Non-pigmented ciliary epithelial cell (primary cell): ENCODE measurements at regions not wholly inside any gene's neighbourhood (a gene's known extent, or its start where the extent isn't known, plus 50 kb on each side); places are given as distances from the start of the nearest gene placed in this dataset.
"Not testable (repeated sequence)": the region's sequence is repeated elsewhere in the genome, so short reads cannot be mapped to it uniquely, and the experiment has no call there.

Experiments
- DNase-seq: peaks from one replicate; pipeline ENCODE4 v3.0.0-alpha.2; 2010; ENCODE audit warnings: low read depth

DNA sequence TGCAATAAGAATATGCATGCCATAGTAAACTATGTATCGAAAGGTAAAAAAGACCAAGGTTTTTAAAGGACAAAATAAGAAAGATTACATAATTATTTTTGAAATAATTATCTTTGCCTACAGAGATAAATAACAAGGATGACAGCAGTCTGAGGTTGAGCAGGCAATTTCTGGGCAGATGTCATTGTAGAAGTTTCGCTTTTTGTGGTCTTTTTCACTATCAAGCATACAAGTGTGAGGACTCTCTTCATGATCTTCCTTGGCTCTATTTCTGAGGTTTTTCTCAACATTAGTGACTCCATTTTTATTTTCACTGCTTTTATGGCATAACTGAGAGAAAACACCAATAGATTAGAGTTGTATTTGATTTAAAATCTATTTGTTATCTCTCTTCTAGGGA is 1337.9 kb upstream of the EPHA6 start:
- DNase-seq, result no peak

DNA sequence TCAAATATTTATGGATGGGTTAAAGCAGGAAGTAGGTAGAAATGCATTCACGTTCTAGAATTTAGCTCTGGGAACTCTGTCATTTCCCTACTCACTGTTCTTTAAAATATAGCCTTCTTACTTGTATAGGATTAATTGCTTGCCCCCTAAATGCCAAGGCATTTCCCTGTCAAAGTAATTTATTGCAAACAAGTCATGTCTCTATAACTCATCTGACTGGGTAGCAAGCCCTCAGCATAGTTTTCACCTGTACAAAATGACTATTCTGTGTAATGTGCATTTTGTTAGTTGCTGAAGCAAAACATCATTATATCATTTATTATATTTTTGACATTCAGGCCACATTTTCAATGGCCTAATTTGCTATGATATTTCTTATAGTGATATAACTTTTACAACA is 1308.2 kb upstream of the EPHA6 start:
- DNase-seq, result no peak

DNA sequence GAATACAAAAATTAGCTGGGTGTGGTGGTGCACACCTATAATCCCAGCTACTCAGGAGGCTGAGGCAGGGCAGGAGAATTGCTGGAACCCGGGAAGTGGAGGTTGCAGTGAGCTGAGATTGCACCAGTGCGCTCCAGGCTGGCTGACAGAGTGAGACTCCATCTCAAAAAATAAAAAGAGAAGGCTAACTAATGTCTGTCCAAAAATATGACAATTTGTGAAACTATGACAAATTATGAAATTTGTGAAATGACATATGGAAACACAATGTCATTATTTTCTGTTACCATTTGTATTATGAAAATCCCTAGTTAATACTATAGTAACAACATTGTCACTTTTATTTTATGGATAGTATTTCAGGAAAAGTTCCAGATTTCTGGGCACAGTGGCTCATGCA is 1306.3 kb upstream of the EPHA6 start:
- DNase-seq, result no peak

DNA sequence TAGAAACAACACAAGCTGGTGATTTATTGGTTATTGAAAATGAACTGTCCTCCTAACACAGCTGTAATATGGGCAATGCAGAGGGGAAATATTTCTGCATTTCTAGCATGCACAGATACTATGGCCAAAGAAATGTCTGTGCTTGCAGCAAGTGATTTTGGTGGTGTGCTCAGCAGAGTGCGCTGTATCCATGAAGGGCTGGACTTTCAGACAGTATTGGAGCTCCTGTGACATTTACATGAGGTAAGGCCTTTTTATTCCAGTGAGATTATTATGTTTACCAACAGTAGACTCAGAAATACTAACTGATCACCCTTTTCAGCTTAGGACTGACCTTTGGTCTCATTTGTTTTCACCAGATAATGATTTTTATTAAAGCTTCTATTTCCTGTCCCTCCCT is 1302.6 kb upstream of the EPHA6 start:
- DNase-seq, result no peak

DNA sequence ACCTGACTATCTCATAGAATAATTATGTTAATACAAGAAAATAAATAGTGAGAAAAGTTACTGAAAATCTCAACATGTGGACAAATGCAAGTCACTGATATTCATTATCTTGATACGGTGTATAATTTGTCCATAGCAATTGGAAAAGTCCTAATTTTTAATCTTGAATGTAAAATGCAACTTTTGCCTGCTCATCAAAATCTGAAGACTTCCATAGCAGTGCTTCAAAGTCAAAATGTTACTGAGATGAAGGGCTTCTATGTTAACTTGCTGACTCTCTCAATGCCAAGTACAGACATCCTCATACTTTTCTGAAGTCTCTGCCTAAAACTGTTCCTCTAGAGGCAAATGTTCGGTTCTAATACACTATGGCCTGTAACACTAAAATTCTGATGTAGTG is 1300.1 kb upstream of the EPHA6 start:
- DNase-seq, result no peak

DNA sequence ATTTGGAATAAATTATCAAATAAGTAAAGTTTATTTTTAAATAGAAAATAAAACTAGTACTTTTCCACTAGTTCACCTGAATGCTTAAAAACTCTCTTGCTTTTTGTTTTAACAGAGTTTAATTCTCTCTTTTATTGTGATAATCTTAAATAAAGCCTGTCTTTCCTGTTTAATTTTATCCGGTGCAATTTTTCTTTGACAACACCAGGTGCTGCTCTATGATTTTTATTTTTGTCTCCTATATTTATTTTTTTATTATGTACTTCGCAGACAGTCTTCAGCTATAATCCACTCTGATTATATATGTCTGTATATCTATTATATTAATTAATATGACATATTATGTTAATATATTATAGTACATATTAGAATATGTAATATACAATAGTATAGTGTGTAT is 1293.0 kb upstream of the EPHA6 start:
- no peak for DNase-seq

DNA sequence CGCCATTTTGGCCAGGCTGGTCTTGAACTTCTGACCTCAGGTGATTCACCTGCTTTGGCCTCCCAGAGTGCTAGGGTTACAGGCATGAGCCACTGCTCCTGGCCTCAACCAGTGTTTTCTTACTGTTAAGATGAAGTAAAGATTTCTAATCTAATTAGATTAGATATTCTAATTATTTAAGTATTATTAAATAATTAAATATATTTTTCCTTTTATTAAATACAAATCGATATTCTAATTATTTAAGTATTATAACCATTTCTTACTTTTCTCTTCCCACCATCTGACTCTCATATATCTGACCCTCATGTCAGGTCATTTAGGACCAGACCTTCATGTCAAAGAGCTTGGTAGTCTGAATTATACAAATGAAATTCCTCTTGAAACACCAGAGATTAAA is 1291.9 kb upstream of the EPHA6 start:
- DNase-seq, result no peak

DNA sequence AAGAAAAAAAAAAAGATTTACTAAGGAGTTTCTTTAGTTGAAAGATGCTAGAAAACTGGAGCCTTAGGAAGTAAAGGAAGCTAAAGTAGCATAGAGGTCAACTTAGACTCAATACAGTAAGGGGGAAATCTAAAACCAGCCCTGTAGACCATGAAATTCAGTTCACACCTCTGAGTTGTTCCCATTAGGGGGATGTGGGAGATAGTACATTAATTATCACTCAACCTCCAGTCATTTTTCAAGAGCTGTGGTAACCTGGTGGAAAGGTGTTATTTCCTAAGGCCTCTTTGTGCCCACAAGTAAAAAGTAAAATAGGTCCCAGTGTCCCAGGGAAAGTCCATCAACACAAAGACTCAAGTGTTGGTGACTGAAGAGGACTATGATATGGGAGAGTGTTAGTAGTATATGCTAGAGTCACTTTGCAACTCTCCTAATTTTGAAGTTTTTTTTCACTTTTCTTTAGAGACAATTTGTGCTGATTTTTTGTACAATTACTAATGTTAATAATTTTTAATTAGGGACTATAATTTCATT is 1274.4 kb upstream of the EPHA6 start:
- DNase-seq, result no peak

DNA sequence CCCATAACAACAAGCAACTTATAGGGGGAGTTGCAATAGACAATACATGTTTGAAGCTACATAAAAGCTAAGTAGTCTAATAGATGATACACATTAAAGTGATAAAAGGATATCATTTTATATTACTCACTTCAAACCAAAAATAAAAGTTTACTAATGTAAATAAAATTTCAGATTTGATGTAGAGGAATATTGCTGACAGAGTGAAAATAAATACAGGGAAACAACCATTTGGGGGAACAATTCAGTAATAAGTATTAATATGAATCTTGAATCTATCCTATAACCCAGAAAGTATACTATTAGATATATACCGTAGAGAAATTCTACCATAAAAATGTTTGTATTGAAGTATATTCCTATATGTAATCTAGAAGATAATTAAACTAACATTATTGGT is 1248.9 kb upstream of the EPHA6 start:
- no peak for DNase-seq

DNA sequence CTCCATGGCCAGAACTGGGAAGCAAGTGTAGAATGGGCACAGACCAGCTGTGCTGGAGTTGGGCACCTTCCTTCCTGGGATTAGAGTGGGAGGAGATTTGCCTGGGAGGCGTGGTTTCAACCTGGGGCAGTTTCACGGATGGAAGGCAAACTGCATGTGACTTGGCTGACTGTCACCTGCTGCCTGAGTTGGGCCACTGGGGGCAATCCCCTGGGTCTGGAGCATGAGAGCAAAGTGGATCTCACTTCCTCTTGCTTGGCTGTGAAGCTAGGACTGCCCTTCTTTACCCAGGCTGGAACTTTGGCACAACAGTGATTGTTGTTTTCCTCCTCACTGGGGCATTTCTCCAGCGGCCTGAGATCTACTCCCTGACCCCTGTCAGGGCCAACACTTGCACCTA is 1247.0 kb upstream of the EPHA6 start:
- no peak for DNase-seq

DNA sequence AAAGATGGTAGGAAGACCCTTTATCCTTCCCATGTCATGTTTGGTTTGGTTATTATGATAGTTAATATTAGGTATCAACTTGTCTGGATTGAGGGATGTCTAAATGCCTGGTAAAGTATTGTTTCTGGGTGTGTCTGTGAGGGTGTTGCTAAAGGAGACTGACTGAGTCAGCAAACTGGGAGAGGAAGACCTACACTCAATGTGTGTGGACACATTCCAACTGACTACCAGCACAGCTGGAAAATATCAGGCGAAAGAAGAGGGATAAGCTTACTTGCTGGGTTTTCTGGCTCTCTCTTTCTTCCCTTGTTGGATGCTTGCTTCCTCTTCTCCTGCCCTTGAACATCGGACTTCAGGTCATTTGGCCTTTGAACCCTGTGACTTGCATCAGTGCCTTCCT is 1227.6 kb upstream of the EPHA6 start:
- no peak for DNase-seq

DNA sequence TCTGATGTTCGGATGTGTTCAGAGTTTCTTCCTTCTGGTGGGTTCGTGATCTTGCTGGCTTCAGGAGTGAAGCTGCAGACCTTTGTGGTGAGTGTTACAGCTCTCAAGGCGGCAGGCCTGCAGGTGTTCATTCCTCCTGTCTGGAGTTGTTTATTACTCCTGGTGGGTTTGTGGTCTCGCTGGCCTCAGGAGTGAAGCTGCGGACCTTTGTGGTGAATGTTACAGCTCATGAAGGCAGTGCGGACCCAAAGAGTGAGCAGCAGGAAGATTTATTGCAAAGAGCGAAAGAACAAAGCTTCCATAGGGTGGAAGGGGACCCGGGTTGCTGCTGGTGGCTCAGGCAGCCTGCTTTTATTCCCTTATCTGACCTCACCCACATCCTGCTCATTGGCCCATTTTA is 1226.8 kb upstream of the EPHA6 start:
- DNase-seq, result not testable (repeated sequence)

DNA sequence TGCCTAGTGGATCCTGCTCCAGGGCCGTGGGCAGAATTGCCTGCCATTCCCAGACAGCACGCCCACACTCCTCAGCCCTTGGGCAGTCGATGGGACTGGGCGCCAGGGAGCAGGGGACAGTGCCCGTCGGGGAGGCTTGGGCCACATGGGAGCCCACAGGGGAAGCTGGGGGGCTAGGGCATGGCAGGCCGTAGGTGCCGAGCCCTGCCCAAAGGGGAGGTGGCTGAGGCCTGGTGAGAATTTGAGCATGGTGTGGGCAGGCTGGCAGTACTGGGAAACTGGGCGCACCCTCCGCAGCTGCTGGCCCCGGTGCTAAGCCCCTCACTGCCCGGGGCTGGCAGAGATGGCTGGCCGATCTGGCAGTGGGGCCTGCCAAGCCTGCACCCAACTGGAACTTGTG is 1225.9 kb upstream of the EPHA6 start:
- DNase-seq, result no peak

DNA sequence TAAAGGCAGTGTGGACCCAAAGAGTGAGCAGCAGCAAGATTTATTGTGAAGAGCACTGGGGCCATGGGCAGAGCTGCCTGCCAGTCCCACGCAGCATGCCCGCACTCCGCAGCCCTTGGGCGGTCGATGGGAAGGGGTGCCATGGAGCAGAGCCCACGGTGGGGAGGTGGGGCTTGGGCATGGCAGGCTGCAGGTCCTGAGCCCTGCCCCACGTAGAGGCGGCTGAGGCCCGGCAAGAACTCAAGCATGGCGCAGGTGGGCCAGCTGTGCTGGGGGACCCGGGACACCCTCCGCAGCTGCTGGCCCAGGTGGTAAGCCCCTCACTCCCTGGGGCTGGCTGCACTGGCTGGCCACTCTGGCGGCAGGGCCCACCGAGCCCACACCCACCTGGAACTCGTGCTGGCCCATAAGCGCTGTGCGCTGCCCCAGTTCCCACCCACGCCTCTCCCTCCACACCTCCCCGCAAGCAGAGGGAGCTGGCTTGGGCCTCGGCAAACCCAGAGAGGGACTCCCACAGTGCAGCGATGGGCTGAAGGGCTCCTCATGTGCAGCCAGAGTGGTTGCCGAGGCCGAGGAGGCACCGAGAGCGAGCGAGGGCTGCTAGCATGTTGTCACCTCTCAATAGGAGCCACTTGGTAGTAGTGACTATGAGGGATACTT is 1218.8 kb upstream of the EPHA6 start:
- DNase-seq, result no peak

DNA sequence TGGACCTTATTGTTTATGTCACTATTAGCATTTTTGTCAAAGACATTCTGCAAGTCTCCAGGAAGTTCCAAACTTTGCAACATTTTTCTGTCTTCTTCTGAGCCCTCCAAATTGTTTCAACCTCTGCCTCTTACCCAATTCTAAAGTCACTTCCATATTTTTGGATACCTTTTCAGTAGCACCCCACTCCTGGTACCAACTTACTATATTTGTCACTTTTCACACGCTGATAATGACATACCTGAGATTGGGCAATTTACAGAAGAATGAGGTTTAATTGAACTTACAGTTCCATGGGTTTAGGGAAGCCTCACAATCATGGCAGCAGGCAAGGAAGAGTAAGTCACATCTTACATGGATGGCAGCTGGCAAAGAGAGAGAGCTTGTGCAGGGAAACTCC is 1206.5 kb upstream of the EPHA6 start:
- DNase-seq, result no peak

DNA sequence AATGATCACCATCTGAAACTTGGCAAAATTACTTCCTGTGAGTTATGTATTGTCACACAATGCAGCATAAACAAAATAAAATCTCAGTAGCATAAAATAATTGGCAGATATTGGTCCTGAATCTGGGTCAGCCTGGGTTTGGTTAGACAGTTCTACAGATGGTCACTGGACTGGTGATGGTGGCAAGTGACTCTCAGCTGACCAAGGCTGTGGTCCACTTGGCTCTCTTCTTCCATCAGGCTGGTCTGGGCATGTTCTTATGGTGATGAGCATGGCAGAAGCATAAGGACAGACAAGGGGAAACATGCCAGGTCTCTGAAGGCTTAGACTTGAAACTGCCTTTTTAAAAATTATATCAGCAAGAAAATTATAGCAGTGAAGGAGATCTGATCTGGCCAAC is 1205.0 kb upstream of the EPHA6 start:
- DNase-seq, result no peak

DNA sequence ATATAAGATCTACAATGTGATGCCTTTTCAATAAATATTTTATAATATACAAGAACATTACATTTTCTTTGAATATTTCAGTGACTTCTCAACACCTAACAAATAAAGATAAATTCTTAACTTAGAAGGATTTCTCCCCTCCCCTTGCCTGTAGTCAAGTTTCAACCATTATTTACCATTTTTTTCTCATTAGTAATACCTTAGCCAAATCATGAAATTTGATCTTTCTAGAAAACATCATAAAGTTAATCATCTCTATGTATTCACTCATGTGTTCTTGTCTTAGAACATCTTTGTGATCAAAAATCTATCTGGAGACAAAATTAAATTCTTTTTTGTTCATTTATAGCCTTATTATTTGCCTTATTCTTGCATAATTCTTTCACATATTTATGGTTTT is 1201.8 kb upstream of the EPHA6 start:
- DNase-seq, result no peak

DNA sequence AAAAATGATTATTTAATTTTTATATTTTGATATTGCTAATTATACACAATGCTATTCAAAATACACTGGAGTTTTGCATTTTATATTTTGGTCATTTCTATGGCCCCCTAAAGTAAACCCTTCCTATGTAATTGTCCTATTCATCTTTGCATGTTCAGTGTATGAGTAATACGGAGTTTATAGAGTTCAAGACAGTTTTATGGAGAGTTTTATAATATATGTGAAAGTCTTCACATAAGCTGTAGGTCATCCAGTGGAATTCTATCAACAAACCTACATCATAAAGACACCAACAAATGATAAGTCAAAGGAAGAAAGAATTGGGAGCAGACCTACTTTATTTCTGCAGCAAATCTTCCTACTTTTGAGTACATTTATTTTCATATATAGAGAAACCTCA is 1200.4 kb upstream of the EPHA6 start:
- DNase-seq, result no peak

DNA sequence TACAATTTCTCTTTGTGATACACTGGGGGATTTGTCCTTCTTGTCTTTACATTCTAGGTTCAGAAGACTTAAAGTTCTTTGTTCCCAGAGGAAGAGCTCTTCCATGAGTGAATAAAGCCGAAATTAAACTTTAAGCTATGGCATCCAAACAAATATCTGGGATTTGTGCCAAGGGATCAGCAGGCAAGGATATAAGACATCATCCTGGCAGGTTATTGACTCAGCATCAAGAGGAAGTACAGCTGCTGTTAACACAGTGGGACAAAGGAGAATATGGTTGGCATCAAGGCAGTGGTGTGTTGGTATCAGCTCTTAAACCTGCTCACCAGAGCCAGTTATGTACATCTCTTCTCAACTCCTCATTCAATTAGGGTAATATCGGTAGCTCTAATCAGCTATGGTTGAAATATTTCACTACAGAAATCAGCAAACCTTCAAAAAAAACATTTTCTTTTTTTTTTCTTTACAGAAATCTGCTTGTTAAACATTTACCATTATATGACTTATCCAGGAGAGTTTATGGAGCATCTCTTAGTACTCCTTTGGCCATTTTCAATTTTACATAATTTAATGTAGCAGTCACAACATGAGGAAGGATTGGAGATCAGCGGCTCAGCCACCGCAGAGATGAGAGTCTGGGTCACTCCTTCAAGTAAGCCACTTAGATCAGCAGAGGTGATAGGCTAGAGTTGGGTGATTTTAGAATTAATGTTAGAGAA is 1198.6 kb upstream of the EPHA6 start:
- DNase-seq, result no peak

DNA sequence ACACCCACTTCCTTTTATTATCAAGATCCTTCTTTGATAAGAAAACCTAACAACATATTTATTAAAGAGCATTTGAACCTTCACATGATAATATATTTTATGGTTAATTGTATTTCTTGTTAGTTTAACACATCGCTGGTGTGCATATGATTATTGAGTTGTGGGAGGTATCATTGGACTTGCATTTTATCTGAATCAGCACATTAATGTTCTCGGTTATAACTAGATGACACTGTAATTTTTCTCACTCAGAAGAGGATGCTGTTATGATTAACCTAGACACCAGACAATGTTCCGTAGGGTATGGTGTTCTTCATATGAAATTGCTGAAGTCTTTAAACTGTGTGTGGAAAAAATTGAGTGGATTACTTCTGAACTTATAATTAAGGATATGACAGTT is 1188.3 kb upstream of the EPHA6 start:
- DNase-seq, result no peak

DNA sequence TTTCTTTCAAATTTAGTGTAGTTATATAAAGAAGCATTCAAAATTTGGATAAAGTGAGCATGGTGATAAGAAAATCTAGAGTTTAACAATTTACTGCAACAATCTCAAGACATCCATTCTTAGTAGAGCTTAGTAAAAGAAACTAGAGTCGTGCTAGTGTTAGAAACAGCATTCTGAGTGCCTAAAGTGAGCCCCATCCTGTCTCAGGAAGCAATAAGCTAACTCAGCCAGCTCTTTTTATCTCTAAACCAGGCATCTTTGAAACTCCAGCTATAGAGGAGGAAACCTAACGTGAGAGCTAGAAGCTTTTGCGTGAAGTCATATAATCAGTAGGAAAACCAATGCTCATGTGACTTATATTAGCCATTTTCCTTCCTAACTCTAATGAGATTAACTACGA is 1187.1 kb upstream of the EPHA6 start:
- DNase-seq, result no peak

DNA sequence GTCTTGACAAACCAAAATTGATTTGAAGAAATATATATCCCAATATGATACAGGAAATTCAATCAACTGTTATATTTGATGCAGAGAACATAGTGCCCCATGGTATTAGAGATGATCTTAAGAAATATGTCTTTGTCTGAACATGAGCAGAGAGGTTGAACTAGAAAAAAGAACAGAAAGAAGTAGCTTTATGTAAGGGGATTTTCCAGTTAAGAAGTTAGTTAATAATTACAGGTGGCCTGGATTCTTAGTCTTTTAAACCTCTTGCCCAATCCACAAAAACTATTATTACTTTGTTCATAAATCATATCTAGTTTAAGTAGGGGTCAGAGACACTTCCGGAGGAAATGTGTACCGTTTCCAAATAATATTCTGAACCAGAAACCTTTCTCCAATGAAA is 1186.7 kb upstream of the EPHA6 start:
- DNase-seq, result no peak

DNA sequence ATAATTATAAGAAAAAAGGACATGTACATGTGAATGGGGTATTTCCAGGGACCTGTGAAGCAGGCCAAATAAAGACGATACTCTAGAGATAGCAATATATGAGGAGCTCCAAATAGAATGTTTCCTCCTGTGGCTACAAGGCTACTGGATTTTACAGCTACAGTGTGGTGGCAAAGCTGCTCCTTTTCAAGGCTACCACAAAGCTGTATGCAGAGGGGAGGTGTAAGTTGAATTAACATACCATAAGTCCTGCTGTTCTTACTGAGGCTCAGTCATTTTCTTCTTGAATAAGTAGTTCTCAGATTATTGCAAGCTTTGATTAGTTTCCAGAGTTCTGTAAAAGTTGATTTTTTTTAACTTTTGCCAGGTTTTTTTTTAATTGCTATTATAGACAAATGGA is 1184.6 kb upstream of the EPHA6 start:
- DNase-seq, result no peak

DNA sequence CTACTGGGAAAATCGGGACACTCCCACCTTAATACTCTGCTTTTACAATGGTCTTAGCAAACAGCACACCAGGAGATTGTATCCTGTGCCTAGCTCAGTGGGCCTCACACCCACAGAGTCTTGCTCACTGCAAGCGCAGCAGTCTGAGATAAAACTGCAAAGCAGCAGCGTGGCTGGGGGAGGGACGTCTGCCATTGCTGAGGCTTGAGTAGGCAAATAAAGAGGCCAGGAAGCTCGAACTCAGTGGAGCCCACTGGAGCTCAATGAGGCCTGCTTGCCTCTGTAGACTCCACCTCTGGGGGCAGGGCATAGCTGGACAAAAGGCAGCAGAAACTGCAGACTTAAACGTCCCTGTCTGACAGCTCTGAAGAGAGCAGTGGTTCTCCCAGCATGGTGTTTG is 1169.1 kb upstream of the EPHA6 start:
- no peak for DNase-seq
